CD14-positive monocyte (primary cell): ENCODE measurements at regions not wholly inside any gene's neighbourhood (a gene's known extent, or its start where the extent isn't known, plus 50 kb on each side); places are given as distances from the start of the nearest gene placed in this dataset.

Experiments used
- DNase-seq, 3 donors: peaks; one replicate each; pipeline ENCODE4 v3.0.0-alpha.2; 2011 to 2022
- H2AFZ ChIP-seq: 2 replicates; pipeline ENCODE4 v1.6.0; 2012; ENCODE audit warnings: mild to moderate bottlenecking, low read depth, low read length, inconsistent platforms; ENCODE audit not compliant: insufficient read depth, poor library complexity, severe bottlenecking
- H3K27ac ChIP-seq, 2 donors: 1 replicate in 1 of 2; 2 replicates in 1 of 2; pipeline ENCODE4 v1.5.1; 2012 to 2013; ENCODE audit warnings: low read length in 2 of 2, control low read depth in 1 of 2, inconsistent platforms in 1 of 2, low read depth in 1 of 2, mild to moderate bottlenecking in 1 of 2
- H3K27me3 ChIP-seq, 2 donors: one replicate each; pipeline versions ENCODE4 v1.6.0 to v1.6.1; 2011 to 2013; ENCODE audit warnings: low read length in 2 of 2; ENCODE audit not compliant: control insufficient read depth in 2 of 2, insufficient read depth in 2 of 2
- H3K36me3 ChIP-seq, 2 donors: replicated peaks in 1 of 2; 1 replicate in 1 of 2; 2 replicates in 1 of 2; pipeline versions ENCODE4 v1.5.1 to v1.6.1; 2012 to 2013; ENCODE audit warnings: low read length in 2 of 2, control low read depth in 1 of 2, inconsistent platforms in 1 of 2, mild to moderate bottlenecking in 1 of 2; ENCODE audit not compliant: insufficient read depth in 2 of 2, control insufficient read depth in 1 of 2
- H3K4me1 ChIP-seq, 2 donors: 1 replicate in 1 of 2; 2 replicates in 1 of 2; pipeline versions ENCODE4 v1.5.1 to v1.6.1; 2012 to 2013; ENCODE audit warnings: low read length in 2 of 2, control low read depth in 1 of 2, inconsistent platforms in 1 of 2, mild to moderate bottlenecking in 1 of 2, moderate library complexity in 1 of 2; ENCODE audit not compliant: insufficient read depth in 2 of 2, control insufficient read depth in 1 of 2
- H3K4me2 ChIP-seq: replicated peaks from 2 replicates; pipeline ENCODE3; 2012; ENCODE audit warnings: low read length, moderate library complexity, mild to moderate bottlenecking; ENCODE audit not compliant: poor library complexity, severe bottlenecking; ENCODE audit errors: extremely low read depth
- H3K4me3 ChIP-seq, 3 experiments: fragments of 200-600 bp in 1 of 3; sonication (generic) in 1 of 3; replicated peaks in 1 of 3; 1 replicate in 2 of 3; 2 replicates in 1 of 3; pipeline ENCODE4 v1.5.1; 2011 to 2013; ENCODE audit warnings: low read length in 3 of 3, mild to moderate bottlenecking in 3 of 3, control low read depth in 2 of 3, low read depth in 2 of 3, inconsistent platforms in 1 of 3, moderate library complexity in 1 of 3
- H3K79me2 ChIP-seq: 2 replicates; pipeline ENCODE4 v1.6.0; 2012; ENCODE audit warnings: mild to moderate bottlenecking, control low read depth, inconsistent platforms, low read length, moderate library complexity; ENCODE audit not compliant: insufficient read depth
- H3K9ac ChIP-seq: 2 replicates; pipeline ENCODE4 v1.6.0; 2017; ENCODE audit warnings: low read length, mild to moderate bottlenecking; ENCODE audit not compliant: insufficient read depth, poor library complexity, severe bottlenecking
- H3K9me3 ChIP-seq, 2 donors: replicated peaks in 1 of 2; 1 replicate in 1 of 2; 2 replicates in 1 of 2; pipeline versions ENCODE4 v1.5.1 to v1.6.1; 2012 to 2013; ENCODE audit warnings: low read length in 2 of 2, control low read depth in 1 of 2; ENCODE audit not compliant: control insufficient read depth in 1 of 2, insufficient read depth in 1 of 2
- H4K20me1 ChIP-seq: 2 replicates; pipeline ENCODE4 v1.6.0; 2012; ENCODE audit warnings: mild to moderate bottlenecking, low read length, control low read depth, moderate library complexity; ENCODE audit not compliant: insufficient read depth
- H3K27ac Mint-ChIP-seq, 7 donors: one replicate each; pipeline ENCODE4 v1.8.0; 2020; ENCODE audit warnings: mild to moderate bottlenecking in 7 of 7, mixed read lengths in 7 of 7, moderate library complexity in 6 of 7, inconsistent platforms in 2 of 7
- H3K27me3 Mint-ChIP-seq, 3 donors: one replicate each; pipeline ENCODE4 v1.8.0; 2021 to 2022; ENCODE audit warnings: low read depth in 3 of 3, mild to moderate bottlenecking in 3 of 3, mixed read lengths in 3 of 3, moderate library complexity in 3 of 3, inconsistent platforms in 1 of 3
- H3K36me3 Mint-ChIP-seq, 2 donors: one replicate each; pipeline ENCODE4 v1.8.0; 2020; ENCODE audit warnings: mixed read lengths in 2 of 2, inconsistent platforms in 1 of 2, mild to moderate bottlenecking in 1 of 2
- H3K4me1 Mint-ChIP-seq: one replicate; pipeline ENCODE4 v1.8.0; 2020; ENCODE audit warnings: mild to moderate bottlenecking, mixed read lengths
- H3K4me3 Mint-ChIP-seq, 2 donors: one replicate each; pipeline ENCODE4 v1.8.0; 2020; ENCODE audit warnings: mild to moderate bottlenecking in 2 of 2, mixed read lengths in 2 of 2, moderate library complexity in 1 of 2
- H3K9me3 Mint-ChIP-seq, 7 donors: one replicate each; pipeline ENCODE4 v1.8.0; 2020 to 2022; ENCODE audit warnings: mixed read lengths in 7 of 7, mild to moderate bottlenecking in 6 of 7, moderate library complexity in 6 of 7, inconsistent platforms in 2 of 7
- WGBS: methylation state at CpG from one replicate; pipeline ENCODE4 v1.1.5; 2013; ENCODE audit warnings: missing lambda C conversion rate; ENCODE audit not compliant: insufficient coverage; 5-methylcytosine and 5-hydroxymethylcytosine counted together
- intact Hi-C, 2 donors: fragments of 100-400 bp; cut with micrococcal nuclease; formaldehyde crosslinking; loops; one replicate each; pipeline versions ENCODE4 v1.15.0 to v1.15.1; 2023
- TF ChIP-seq, protein P1 (sequence below): fragments of 200-600 bp; IDR thresholded peaks from one replicate; pipeline ENCODE4 v1.8.0; 2022; ENCODE audit warnings: antibody characterized with exemption, mild to moderate bottlenecking

- DNase-seq: no peak
- peaks cover 0 to 2% (median 0%) of the 10 kb centered on the region in 3 donors for H3K27me3 Mint-ChIP-seq
- Histone ChIP-seq H3K4me1 (no peaks in the 10 kb centered on the region), H3K27ac (no peak overlapping the region), H2AFZ (no peak overlapping the region), H3K9ac (no peak overlapping the region), H4K20me1 (no peaks in the 10 kb centered on the region), H3K36me3 (no peaks in the 10 kb centered on the region), H3K4me2 (no peak overlapping the region), H3K79me2 (no peaks in the 10 kb centered on the region), H3K9me3 (no peaks in the 10 kb centered on the region), H3K27me3 (no peaks in the 10 kb centered on the region), H3K4me3 (no peak overlapping the region)
- H3K9me3 Mint-ChIP-seq: peaks cover 0 to 6% (median 2%) of the 10 kb centered on the region in 7 donors
- H3K4me3 Mint-ChIP-seq: no peak overlapping the region
- H3K27ac Mint-ChIP-seq: no peak overlapping the region
- WGBS: 100% methylated on average over 4 of the region's 7 CpGs
- TF ChIP-seq, protein P1, sequence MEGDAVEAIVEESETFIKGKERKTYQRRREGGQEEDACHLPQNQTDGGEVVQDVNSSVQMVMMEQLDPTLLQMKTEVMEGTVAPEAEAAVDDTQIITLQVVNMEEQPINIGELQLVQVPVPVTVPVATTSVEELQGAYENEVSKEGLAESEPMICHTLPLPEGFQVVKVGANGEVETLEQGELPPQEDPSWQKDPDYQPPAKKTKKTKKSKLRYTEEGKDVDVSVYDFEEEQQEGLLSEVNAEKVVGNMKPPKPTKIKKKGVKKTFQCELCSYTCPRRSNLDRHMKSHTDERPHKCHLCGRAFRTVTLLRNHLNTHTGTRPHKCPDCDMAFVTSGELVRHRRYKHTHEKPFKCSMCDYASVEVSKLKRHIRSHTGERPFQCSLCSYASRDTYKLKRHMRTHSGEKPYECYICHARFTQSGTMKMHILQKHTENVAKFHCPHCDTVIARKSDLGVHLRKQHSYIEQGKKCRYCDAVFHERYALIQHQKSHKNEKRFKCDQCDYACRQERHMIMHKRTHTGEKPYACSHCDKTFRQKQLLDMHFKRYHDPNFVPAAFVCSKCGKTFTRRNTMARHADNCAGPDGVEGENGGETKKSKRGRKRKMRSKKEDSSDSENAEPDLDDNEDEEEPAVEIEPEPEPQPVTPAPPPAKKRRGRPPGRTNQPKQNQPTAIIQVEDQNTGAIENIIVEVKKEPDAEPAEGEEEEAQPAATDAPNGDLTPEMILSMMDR: no peak
- no peaks in the 10 kb centered on the region for H3K4me1 Mint-ChIP-seq
- intact Hi-C loops: no loop called here
- H3K36me3 Mint-ChIP-seq: no peaks in the 10 kb centered on the region
These were observed 59.3 kb upstream of the MYCN start for GRCh38 chr2:15881120-15881433.

DNA sequence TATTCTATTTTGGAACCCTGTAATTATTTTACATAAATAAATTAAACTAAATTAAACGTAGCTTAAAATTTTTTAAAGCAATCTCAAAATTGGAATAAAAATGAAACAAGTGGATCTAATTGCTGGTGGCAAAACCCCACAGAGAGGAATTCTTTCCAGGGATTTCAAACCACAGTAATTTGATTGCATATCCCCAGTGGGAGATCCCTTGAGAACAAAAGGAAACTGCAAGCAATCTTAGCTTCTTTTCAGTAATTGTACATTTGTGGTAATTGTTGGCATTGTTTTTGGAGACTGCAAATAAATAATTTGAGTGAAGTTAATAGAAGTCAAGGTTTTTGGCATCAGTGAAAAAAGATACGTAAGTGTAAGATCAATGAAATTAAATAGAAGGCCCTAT is 58.7 kb upstream of the MYCN start:
- Histone ChIP-seq H3K27me3 (no peaks in the 10 kb centered on the region), H2AFZ (no peak overlapping the region), H3K9ac (no peak overlapping the region), H3K79me2 (no peaks in the 10 kb centered on the region), H3K4me3 (no peak overlapping the region), H3K27ac (no peak overlapping the region), H3K36me3 (no peaks in the 10 kb centered on the region), H3K4me2 (no peak overlapping the region), H4K20me1 (no peaks in the 10 kb centered on the region), H3K4me1 (no peaks in the 10 kb centered on the region), H3K9me3 (no peaks in the 10 kb centered on the region)
- no peak overlapping the region for H3K4me3 Mint-ChIP-seq
- peaks cover 0 to 2% (median 0%) of the 10 kb centered on the region in 3 donors for H3K27me3 Mint-ChIP-seq
- no peak overlapping the region for H3K27ac Mint-ChIP-seq
- peaks cover 0 to 7% (median 2%) of the 10 kb centered on the region in 7 donors for H3K9me3 Mint-ChIP-seq
- H3K4me1 Mint-ChIP-seq: no peaks in the 10 kb centered on the region
- no peak for DNase-seq
- no CpG with 5 or more reads among the region's 2 CpGs for WGBS
- intact Hi-C loops: no loop called here
- no peaks in the 10 kb centered on the region for H3K36me3 Mint-ChIP-seq
- TF ChIP-seq, protein P1: no peak
